Tibial nerve (tissue), 4 donors: ENCODE measurements at regions not wholly inside any gene's neighbourhood (a gene's known extent, or its start where the extent isn't known, plus 50 kb on each side); places are given as distances from the start of the nearest gene placed in this dataset.

ENCODE experiments used
- DNase-seq, 2 donors: peaks; one replicate each; pipeline ENCODE4 v3.0.0-alpha.2; 2019; ENCODE audit warnings: low spot score in 2 of 2
- H3K27ac ChIP-seq, 4 donors: fragments of 200-600 bp; sonication (generic) in 3 of 4; one replicate each; pipeline ENCODE4 v1.5.1; 2017 to 2019; ENCODE audit warnings: mild to moderate bottlenecking in 1 of 4
- H3K27me3 ChIP-seq, 2 donors: fragments of 200-600 bp; sonication (generic) in 1 of 2; one replicate each; pipeline versions ENCODE4 v1.5.1 to v1.6.0; 2017 to 2019
- H3K36me3 ChIP-seq, 3 donors: fragments of 200-600 bp; sonication (generic); one replicate each; pipeline ENCODE4 v1.5.1; 2018 to 2019
- H3K4me1 ChIP-seq, 4 donors: fragments of 200-600 bp; sonication (generic) in 3 of 4; one replicate each; pipeline ENCODE4 v1.5.1; 2017 to 2019
- H3K4me3 ChIP-seq, 4 donors: fragments of 200-600 bp; sonication (generic) in 3 of 4; one replicate each; pipeline ENCODE4 v1.5.1; 2017 to 2019; ENCODE audit warnings: mild to moderate bottlenecking in 1 of 4, moderate library complexity in 1 of 4
- H3K9me3 ChIP-seq, 4 donors: fragments of 200-600 bp; sonication (generic) in 3 of 4; one replicate each; pipeline ENCODE4 v1.5.1; 2017 to 2019
- CTCF ChIP-seq, 5 experiments: fragments of 200-600 bp in 3 of 5; fragments of 450-650 bp in 2 of 5; sonication (generic) in 3 of 5; IDR thresholded peaks; one replicate each; pipeline ENCODE4 v1.5.1; 2016 to 2019; ENCODE audit warnings: antibody characterized with exemption in 5 of 5, mild to moderate bottlenecking in 3 of 5, moderate library complexity in 2 of 5
- EP300 ChIP-seq, 2 donors: sonication (generic); formaldehyde crosslinking; IDR thresholded peaks; one replicate each; pipeline ENCODE4 v1.6.1; 2017; ENCODE audit warnings: antibody characterized with exemption in 2 of 2, mild to moderate bottlenecking in 1 of 2
- POLR2A ChIP-seq, 2 donors: fragments of 450-650 bp; IDR thresholded peaks; one replicate each; pipeline ENCODE4 v1.6.1; 2017; ENCODE audit warnings: antibody characterized with exemption in 2 of 2, mild to moderate bottlenecking in 2 of 2, moderate library complexity in 2 of 2
- WGBS, 2 donors: methylation state at CpG; one replicate each; pipeline ENCODE4 v1.1.5; 2018; 5-methylcytosine and 5-hydroxymethylcytosine counted together

- H3K27ac ChIP-seq, result peak overlapping the region in 1 of 4 donors; percentile 81
- no peak for DNase-seq
- 53 to 56% methylated on average over 12 of the region's 12 CpGs for WGBS, 2 donors
- no peaks in the 10 kb centered on the region for H3K9me3 ChIP-seq
- H3K36me3 ChIP-seq, result no peaks in the 10 kb centered on the region
- H3K4me3 ChIP-seq, result peak overlapping the region; percentile 29 to 62 (median 56)
- no peaks in the 10 kb centered on the region for H3K27me3 ChIP-seq
- TF ChIP-seq POLR2A (IDR thresholded peaks at IDR 0.05) (no peak), EP300 (IDR thresholded peaks at IDR 0.05) (no peak), CTCF (IDR thresholded peaks at IDR 0.05) (no peak)
- peaks cover 0 to 14% (median 2%) of the 10 kb centered on the region in 4 donors for H3K4me1 ChIP-seq
Observed at GRCh38 chr12:4164188-4164558, 109.4 kb upstream of the CCND2 start.

- no peak for TF ChIP-seq POLR2A (IDR thresholded peaks at IDR 0.05)
- TF ChIP-seq CTCF (IDR thresholded peaks at IDR 0.05), result no peak
- no peak for TF ChIP-seq EP300 (IDR thresholded peaks at IDR 0.05)
- Histone ChIP-seq H3K27me3 (no peaks in the 10 kb centered on the region), H3K27ac (no peak overlapping the region), H3K4me1 (peaks cover 0 to 14% (median 2%) of the 10 kb centered on the region in 4 donors), H3K4me3 (no peak overlapping the region), H3K9me3 (no peaks in the 10 kb centered on the region), H3K36me3 (no peaks in the 10 kb centered on the region)
- DNase-seq, result no peak
- 95 to 96% methylated on average over 3 of the region's 3 CpGs for WGBS, 2 donors
Observed at GRCh38 chr12:4161718-4162117, 111.8 kb upstream of the CCND2 start.

DNA sequence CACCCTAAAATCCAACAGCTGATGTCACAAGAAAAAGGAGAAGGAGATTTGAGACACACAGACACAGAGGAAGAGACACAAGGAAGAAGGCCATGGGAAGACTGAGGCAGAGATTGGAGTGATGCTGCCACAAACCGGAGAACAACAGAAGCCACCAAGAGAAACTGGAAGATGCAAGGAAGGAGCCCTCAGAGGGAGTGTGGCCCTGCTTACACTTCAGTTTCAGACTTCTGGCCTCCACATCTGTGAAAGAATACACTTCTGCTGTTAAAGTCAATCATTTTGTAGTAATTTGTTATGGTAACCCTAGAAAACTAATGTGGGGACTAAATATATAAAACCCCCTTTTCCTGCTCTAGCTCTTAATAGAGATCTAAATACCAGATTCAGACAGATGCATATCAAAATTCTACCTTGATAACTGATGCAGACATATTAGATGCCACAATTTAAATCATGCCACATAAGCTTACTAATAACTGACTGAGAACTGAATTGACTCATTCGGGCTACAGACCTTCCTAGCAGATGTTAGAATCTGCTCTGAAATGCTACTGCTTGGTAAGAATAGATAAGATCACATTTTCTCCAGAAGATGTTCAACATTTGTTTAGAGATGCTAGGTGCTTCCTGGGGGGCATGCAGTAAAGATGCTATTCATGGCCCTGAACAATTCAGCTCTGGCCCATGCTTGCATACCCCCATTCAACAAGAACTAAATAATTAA, 113.1 kb upstream of the CCND2 start:
- no peaks in the 10 kb centered on the region for H3K27me3 ChIP-seq
- H3K9me3 ChIP-seq, result no peaks in the 10 kb centered on the region
- TF ChIP-seq POLR2A (IDR thresholded peaks at IDR 0.05) (no peak), CTCF (IDR thresholded peaks at IDR 0.05) (no peak), EP300 (IDR thresholded peaks at IDR 0.05) (no peak)
- peaks cover 0 to 14% (median 2%) of the 10 kb centered on the region in 4 donors for H3K4me1 ChIP-seq
- no peak for DNase-seq
- no peaks in the 10 kb centered on the region for H3K36me3 ChIP-seq
- H3K27ac ChIP-seq, result no peak overlapping the region
- H3K4me3 ChIP-seq, result no peak overlapping the region
- 81 to 83% methylated on average over 2 of the region's 2 CpGs for WGBS, 2 donors

GRCh38 chr12:4159851-4160250, 113.7 kb upstream of the CCND2 start:
- WGBS, 2 donors, result 95% methylated on average over 2 of the region's 2 CpGs
- no peaks in the 10 kb centered on the region for H3K9me3 ChIP-seq
- H3K27me3 ChIP-seq, result no peaks in the 10 kb centered on the region
- no peak overlapping the region for H3K4me3 ChIP-seq
- no peaks in the 10 kb centered on the region for H3K36me3 ChIP-seq
- TF ChIP-seq CTCF (IDR thresholded peaks at IDR 0.05) (no peak), EP300 (IDR thresholded peaks at IDR 0.05) (no peak), POLR2A (IDR thresholded peaks at IDR 0.05) (no peak)
- peaks cover 0 to 9% (median 0%) of the 10 kb centered on the region in 4 donors for H3K4me1 ChIP-seq
- H3K27ac ChIP-seq, result no peak overlapping the region
- DNase-seq, result no peak

DNA sequence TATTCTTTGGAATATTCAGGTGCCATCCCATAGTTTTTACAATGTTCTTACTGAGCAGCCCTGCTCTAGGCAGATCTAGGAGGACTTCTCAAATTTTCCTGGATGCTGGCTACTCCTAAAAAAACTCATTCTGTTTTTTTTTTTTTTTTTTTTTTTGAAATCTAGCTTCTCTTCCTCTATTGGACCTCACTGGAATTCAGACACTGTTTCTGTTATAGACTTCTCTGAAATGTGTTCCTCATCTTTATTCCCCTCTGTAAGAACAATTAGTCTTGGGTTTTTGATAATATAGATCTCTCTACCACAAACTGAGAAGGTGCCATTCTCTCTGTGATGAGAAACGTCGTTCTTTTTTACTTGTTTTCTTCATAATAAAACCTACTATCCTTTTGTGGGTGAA, 115.3 kb upstream of the CCND2 start:
- Histone ChIP-seq H3K4me3 (no peak overlapping the region), H3K27me3 (no peaks in the 10 kb centered on the region), H3K36me3 (no peaks in the 10 kb centered on the region), H3K27ac (no peak overlapping the region), H3K9me3 (no peaks in the 10 kb centered on the region), H3K4me1 (no peaks in the 10 kb centered on the region)
- 80 to 86% methylated on average over 2 of the region's 2 CpGs for WGBS, 2 donors
- TF ChIP-seq POLR2A (IDR thresholded peaks at IDR 0.05), result no peak
- TF ChIP-seq EP300 (IDR thresholded peaks at IDR 0.05), result no peak
- DNase-seq, result no peak
